ENCODE measurements at regions not wholly inside any gene's neighbourhood (a gene's known extent, or its start where the extent isn't known, plus 50 kb on each side); places are given as distances from the start of the nearest gene placed in this dataset.

- no peak for TF ChIP-seq CTCF (IDR thresholded peaks at IDR 0.05)
- no peak for TF ChIP-seq POLR2AphosphoS5 (IDR thresholded peaks at IDR 0.05)
- no peak for TF ChIP-seq POLR2A (IDR thresholded peaks at IDR 0.05)
Observed at GRCh38 chr5:33129309-33129708, 311.5 kb upstream of the TARS1 start.
